ENCODE measurements at regions not wholly inside any gene's neighbourhood (a gene's known extent, or its start where the extent isn't known, plus 50 kb on each side); places are given as distances from the start of the nearest gene placed in this dataset.

DNA sequence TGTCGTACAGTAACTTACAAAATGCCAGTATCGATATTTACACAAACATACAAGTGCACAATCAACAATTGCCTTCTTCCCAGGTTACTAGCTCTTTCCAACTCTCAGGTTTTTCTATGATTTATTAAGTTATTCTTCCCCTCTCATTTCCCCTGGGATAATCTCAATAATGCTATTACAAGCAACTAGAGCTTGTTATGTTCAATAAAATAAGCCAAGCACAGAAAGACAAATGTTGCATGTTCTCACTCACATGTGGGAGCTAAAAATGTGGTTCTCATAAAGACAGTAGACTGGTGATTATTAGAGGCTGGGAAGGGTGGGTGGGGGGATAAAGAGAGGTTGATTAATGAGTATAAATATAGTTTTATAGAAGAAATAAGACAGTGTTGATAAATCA, 577.1 kb downstream of the HACE1 start:
- no peak overlapping the region for H3K27ac ChIP-seq
- TF ChIP-seq, protein P1, sequence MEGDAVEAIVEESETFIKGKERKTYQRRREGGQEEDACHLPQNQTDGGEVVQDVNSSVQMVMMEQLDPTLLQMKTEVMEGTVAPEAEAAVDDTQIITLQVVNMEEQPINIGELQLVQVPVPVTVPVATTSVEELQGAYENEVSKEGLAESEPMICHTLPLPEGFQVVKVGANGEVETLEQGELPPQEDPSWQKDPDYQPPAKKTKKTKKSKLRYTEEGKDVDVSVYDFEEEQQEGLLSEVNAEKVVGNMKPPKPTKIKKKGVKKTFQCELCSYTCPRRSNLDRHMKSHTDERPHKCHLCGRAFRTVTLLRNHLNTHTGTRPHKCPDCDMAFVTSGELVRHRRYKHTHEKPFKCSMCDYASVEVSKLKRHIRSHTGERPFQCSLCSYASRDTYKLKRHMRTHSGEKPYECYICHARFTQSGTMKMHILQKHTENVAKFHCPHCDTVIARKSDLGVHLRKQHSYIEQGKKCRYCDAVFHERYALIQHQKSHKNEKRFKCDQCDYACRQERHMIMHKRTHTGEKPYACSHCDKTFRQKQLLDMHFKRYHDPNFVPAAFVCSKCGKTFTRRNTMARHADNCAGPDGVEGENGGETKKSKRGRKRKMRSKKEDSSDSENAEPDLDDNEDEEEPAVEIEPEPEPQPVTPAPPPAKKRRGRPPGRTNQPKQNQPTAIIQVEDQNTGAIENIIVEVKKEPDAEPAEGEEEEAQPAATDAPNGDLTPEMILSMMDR (IDR thresholded peaks at IDR 0.05): no peak
- no peak for DNase-seq (ENCODE audit: low spot score)
- no peak overlapping the region for H3K4me3 ChIP-seq

DNA sequence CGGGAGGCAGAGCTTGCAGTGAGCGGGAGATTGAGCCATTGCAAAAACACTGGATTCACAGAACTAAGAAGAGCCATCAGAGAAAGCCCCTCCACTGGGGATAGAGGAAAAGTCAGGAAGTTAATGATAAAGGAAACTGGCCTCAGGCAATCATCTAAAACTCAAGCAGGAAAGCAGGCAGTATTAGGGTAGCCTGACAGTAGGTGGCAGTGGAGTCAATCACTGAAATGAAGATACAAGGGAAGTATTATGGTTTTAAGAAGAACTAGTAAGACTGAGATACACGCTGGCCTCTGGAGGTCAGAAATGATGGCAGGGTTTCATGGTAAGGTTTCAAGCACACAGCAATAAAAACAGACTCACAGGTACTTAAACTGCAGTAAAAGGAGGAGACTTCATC, 578.3 kb downstream of the HACE1 start:
- TF ChIP-seq, protein P1 (IDR thresholded peaks at IDR 0.05): no peak
- no peak for DNase-seq (ENCODE audit: low spot score)

DNA sequence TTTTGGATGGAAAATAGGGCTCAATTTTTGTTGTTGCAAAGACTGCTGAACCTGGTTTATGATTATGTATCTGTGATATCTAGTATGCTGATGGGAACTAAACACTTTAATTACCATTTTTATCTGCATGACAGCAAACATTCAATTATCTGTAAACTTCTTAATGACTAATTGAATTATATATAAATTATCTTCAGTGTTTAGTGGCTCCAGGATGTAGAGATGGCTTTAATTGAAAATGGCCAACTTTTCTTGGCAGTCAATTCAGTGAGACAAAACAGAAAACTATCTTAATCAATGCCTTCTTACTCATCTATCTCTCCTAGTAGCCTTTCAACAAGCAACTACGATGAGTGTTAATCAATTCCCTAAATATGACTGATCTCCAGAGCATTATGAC, 591.3 kb downstream of the HACE1 start:
- Histone ChIP-seq H3K27ac (no peak overlapping the region), H3K4me3 (no peak overlapping the region)
- TF ChIP-seq, protein P1 (IDR thresholded peaks at IDR 0.05): no peak
- no peak for DNase-seq (ENCODE audit: low spot score)

More for the DNA sequence above, 578.3 kb downstream of the HACE1 start:
- no peak overlapping the region for H3K4me3 ChIP-seq
- no peak overlapping the region for H3K27ac ChIP-seq

DNA sequence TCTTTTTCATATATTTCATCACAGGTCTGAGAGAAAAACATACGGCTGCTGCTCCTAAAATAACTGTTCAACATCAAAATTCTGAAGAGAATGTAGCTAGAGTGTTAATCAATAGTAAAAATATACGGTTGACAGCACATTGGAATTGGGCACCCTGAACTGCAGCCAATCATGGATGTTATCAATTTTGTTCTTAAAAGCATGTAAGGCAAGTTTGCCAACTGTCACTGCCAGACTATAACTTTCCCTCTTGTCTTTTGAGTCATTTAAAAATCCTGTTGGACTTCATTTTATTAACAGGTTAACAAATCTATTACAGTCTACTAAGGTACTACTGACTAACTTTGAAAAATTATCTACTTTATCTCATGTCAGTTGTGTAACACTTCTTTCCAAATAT, 592.8 kb downstream of the HACE1 start:
- DNase-seq (ENCODE audit: low spot score): no peak
- TF ChIP-seq, protein P1 (IDR thresholded peaks at IDR 0.05): no peak
- Histone ChIP-seq H3K4me3 (no peak overlapping the region), H3K27ac (no peak overlapping the region)

DNA sequence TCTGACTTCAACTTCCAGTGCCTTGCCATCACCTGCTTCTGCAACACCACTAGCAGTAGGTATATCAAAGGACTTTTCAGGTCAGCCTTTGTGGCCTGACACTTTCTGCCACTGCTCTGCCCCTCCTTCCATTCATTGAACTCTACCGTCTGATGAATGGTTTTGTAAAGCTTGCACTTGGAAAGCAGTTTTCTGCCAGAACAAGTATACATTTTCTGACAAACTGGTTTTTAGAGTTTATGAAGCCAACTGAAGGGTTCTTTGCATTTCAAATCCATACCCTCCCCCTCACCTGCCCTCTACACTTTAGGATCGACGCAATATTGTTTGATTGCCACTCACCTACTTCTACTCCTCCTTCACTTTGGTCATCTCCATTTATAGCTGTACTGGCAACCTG, 603.1 kb downstream of the HACE1 start:
- TF ChIP-seq, protein P1 (IDR thresholded peaks at IDR 0.05): no peak
- Histone ChIP-seq H3K27ac (no peak overlapping the region), H3K4me3 (no peak overlapping the region)
- no peak for DNase-seq (ENCODE audit: low spot score)

DNA sequence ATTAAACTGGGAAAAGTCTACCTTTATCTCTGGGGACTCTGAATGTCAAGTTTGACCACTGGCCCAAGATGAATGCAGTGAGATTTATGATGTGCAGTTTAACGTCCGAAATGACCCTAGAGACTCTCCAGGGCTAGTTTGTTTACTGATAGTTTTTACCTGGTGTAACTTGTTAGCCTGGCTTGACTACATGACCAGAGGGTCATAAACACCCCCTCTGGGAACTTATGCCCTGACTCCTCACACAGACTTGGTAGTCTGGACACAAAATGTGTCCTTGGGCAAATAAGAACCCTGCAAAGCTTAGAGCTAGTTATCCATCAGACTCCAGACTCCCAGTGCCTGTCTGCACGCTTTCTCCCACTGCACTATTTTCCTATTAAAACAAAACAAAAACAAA, 606.5 kb downstream of the HACE1 start:
- DNase-seq (ENCODE audit: low spot score): no peak
- TF ChIP-seq, protein P1 (IDR thresholded peaks at IDR 0.05): no peak
- Histone ChIP-seq H3K4me3 (no peak overlapping the region), H3K27ac (no peak overlapping the region)

DNA sequence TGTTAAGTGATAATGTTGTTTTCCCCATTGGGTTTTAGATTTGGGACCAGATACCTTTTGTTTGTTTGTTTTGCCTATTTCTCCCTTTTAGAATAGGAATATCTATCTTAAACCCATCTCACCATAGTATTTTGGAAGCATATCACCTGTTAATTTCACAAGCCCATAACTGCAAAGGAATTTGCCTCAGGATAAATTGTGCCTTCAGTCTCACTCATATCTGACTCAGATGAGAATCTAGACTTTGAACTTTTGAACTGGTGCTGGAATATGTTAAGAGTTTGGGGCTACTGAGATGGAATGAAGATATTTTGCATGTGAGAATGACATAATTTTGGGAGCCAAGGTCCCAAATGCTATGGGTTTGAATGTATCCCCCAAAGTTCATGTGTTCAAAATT, 607.4 kb downstream of the HACE1 start:
- Histone ChIP-seq H3K27ac (no peak overlapping the region), H3K4me3 (no peak overlapping the region)
- TF ChIP-seq, protein P1 (IDR thresholded peaks at IDR 0.05): no peak
- DNase-seq (ENCODE audit: low spot score): no peak
